ENCODE measurements at regions not wholly inside any gene's neighbourhood (a gene's known extent, or its start where the extent isn't known, plus 50 kb on each side); places are given as distances from the start of the nearest gene placed in this dataset.

DNA sequence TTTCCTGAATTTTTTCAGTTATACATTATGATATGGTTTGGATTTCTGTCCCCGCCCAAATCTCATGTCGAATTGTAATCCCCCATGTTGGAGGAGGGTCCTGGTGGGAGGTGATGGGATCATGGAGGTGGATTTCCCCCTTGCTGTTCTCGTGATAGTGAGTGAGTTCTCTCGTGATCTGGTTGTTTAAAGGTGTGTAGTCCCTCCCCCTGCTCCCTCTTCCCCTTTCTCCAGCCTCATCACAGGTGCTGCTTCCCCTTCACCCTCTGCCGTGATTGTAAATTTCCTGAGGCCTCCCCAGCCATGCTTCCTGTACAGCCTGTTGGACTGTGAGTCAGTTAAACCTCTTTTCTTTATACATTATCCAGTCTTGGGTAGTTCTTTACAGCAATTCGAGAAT is 93.2 kb upstream of the HNRNPU start:
- TF ChIP-seq, protein P1, sequence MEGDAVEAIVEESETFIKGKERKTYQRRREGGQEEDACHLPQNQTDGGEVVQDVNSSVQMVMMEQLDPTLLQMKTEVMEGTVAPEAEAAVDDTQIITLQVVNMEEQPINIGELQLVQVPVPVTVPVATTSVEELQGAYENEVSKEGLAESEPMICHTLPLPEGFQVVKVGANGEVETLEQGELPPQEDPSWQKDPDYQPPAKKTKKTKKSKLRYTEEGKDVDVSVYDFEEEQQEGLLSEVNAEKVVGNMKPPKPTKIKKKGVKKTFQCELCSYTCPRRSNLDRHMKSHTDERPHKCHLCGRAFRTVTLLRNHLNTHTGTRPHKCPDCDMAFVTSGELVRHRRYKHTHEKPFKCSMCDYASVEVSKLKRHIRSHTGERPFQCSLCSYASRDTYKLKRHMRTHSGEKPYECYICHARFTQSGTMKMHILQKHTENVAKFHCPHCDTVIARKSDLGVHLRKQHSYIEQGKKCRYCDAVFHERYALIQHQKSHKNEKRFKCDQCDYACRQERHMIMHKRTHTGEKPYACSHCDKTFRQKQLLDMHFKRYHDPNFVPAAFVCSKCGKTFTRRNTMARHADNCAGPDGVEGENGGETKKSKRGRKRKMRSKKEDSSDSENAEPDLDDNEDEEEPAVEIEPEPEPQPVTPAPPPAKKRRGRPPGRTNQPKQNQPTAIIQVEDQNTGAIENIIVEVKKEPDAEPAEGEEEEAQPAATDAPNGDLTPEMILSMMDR (conservative IDR thresholded peaks at IDR 0.05; ENCODE audit: low read depth in 2 of 2) = no peak
- TF ChIP-seq ZNF331 (CRISPR knock-in tag; IDR thresholded peaks at IDR 0.05; ENCODE audit: low read depth) (no peak), EZH2 (IDR thresholded peaks at IDR 0.05; ENCODE audit: low read depth, unreplicated experiment) (no peak)
